ENCODE measurements at regions not wholly inside any gene's neighbourhood (a gene's known extent, or its start where the extent isn't known, plus 50 kb on each side); places are given as distances from the start of the nearest gene placed in this dataset.

GRCh38 chr1:58356402-58356801 is 190.1 kb downstream of the OMA1 start:
- Histone ChIP-seq H3K9ac (ENCODE audit: control insufficient read depth, insufficient read depth, low read length) (no peak overlapping the region), H3K4me1 (ENCODE audit: control insufficient read depth, insufficient read depth, low read length) (no peaks in the 10 kb centered on the region), H3K36me3 (ENCODE audit: control insufficient read depth in 2 of 2, insufficient read depth in 2 of 2, low read length in 1 of 2) (no peaks in the 10 kb centered on the region), H3K4me3 (no peak overlapping the region), H3K27me3 (replicated peaks in 1 of 2; ENCODE audit: control insufficient read depth in 2 of 2, insufficient read depth in 2 of 2, low read length in 1 of 2) (no peaks in the 10 kb centered on the region; a peak in 1 of 4 replicates), H4K20me1 (ENCODE audit: control insufficient read depth, insufficient read depth) (no peaks in the 10 kb centered on the region), H3K79me2 (ENCODE audit: control insufficient read depth, insufficient read depth, low read length) (no peaks in the 10 kb centered on the region), H3K27ac (ENCODE audit: control insufficient read depth, insufficient read depth) (no peak overlapping the region), H2AFZ (ENCODE audit: control insufficient read depth, low read depth, low read length) (no peak overlapping the region), H3K4me2 (ENCODE audit: control insufficient read depth, insufficient read depth) (no peak overlapping the region), H3K9me3 (replicated peaks; ENCODE audit: control insufficient read depth, insufficient read depth, low read length) (no peaks in the 10 kb centered on the region)
- FAIRE-seq, result no peak
- 34% methylated on average over 2 of the region's 2 CpGs for WGBS (ENCODE audit: insufficient coverage, insufficient replicate concordance, low lambda C conversion rate, missing lambda C conversion rate)
- no TSS peak for BruUV-seq (replicated peaks)
- no peak for ATAC-seq
- in situ Hi-C loops (cut with MboI) (no loop called here), intact Hi-C loops (cut with micrococcal nuclease; ENCODE audit: unreplicated experiment) (loop anchor here (1.0 kb wide), 1 partner anchor 32 kb away; no protein-coding TSS in a partner anchor)
- ChIA-PET RAD21 (ENCODE audit: unreplicated experiment) (no interaction called here), SMC1A (ENCODE audit: uncharacterized antibody, unreplicated experiment) (interaction anchor here (0.6 to 1.0 kb wide), 2 partner anchors 9 to 523 kb away, joined by 3 read pairs; no protein-coding TSS in a partner anchor), POLR2A (no interaction called here), CTCF (no interaction called here)
- DNase-seq (ENCODE audit: low read depth, low spot score), result no peak
- TF ChIP-seq CBFB (IDR thresholded peaks at IDR 0.05; ENCODE audit: low read depth) (no peak), SMAD1 (IDR thresholded peaks at IDR 0.05; ENCODE audit: low read depth, partially characterized antibody) (no peak), ZNF217 (IDR thresholded peaks at IDR 0.05) (no peak), CHD4 (IDR thresholded peaks at IDR 0.05) (no peak), FOXM1 (IDR thresholded peaks at IDR 0.05; ENCODE audit: low read depth, low read length) (no peak)

- no peak overlapping the region for H3K9ac ChIP-seq (ENCODE audit: control insufficient read depth, insufficient read depth, low read length)
- RAD21 ChIA-PET (ENCODE audit: unreplicated experiment), result no interaction called here
- H3K4me1 ChIP-seq (ENCODE audit: control insufficient read depth, insufficient read depth, low read length), result no peaks in the 10 kb centered on the region
- 21% methylated on average over 2 of the region's 2 CpGs for WGBS (ENCODE audit: insufficient coverage, insufficient replicate concordance, low lambda C conversion rate, missing lambda C conversion rate)
- no peak overlapping the region for H3K4me2 ChIP-seq (ENCODE audit: control insufficient read depth, insufficient read depth)
- SMC1A ChIA-PET (ENCODE audit: uncharacterized antibody, unreplicated experiment), result interaction anchor here (1.9 kb wide), 1 partner anchor 10 kb away, joined by 8 read pairs; no protein-coding TSS in a partner anchor
- H3K9me3 ChIP-seq (replicated peaks; ENCODE audit: control insufficient read depth, insufficient read depth, low read length), result no peaks in the 10 kb centered on the region
- H4K20me1 ChIP-seq (ENCODE audit: control insufficient read depth, insufficient read depth), result no peaks in the 10 kb centered on the region
- no peak overlapping the region for H2AFZ ChIP-seq (ENCODE audit: control insufficient read depth, low read depth, low read length)
- H3K79me2 ChIP-seq (ENCODE audit: control insufficient read depth, insufficient read depth, low read length), result no peaks in the 10 kb centered on the region
- BruUV-seq (replicated peaks), result no TSS peak
- no peak for FAIRE-seq
- in situ Hi-C loops (cut with MboI) (no loop called here), intact Hi-C loops (cut with micrococcal nuclease; ENCODE audit: unreplicated experiment) (no loop called here)
- no peak overlapping the region for H3K4me3 ChIP-seq
- no peak for ATAC-seq
- H3K27me3 ChIP-seq (replicated peaks in 1 of 2; ENCODE audit: control insufficient read depth in 2 of 2, insufficient read depth in 2 of 2, low read length in 1 of 2), result no peaks in the 10 kb centered on the region
- H3K36me3 ChIP-seq (ENCODE audit: control insufficient read depth in 2 of 2, insufficient read depth in 2 of 2, low read length in 1 of 2), result no peaks in the 10 kb centered on the region
- DNase-seq (ENCODE audit: low read depth, low spot score), result no peak
- POLR2A ChIA-PET, result no interaction called here
- CTCF ChIA-PET, result no interaction called here
- no peak overlapping the region for H3K27ac ChIP-seq (ENCODE audit: control insufficient read depth, insufficient read depth)
- TF ChIP-seq E2F8 (IDR thresholded peaks at IDR 0.05; ENCODE audit: low read depth, partially characterized antibody) (no peak), USF2 (IDR thresholded peaks at IDR 0.05; ENCODE audit: borderline replicate concordance, low read depth, low read length) (no peak), SMARCA5 (IDR thresholded peaks at IDR 0.05) (no peak), NFIC (IDR thresholded peaks at IDR 0.05; ENCODE audit: low read depth, low read length) (no peak), MYB (IDR thresholded peaks at IDR 0.05; ENCODE audit: borderline replicate concordance, low read depth, low read length) (no peak), CBX3 (IDR thresholded peaks at IDR 0.05; ENCODE audit: borderline replicate concordance, low read depth) (no peak)
Observed at GRCh38 chr1:58353168-58353567, 193.4 kb downstream of the OMA1 start.

All from GM12878 (cell line).